GM12873 (cell line): ENCODE measurements at regions not wholly inside any gene's neighbourhood (a gene's known extent, or its start where the extent isn't known, plus 50 kb on each side); places are given as distances from the start of the nearest gene placed in this dataset.

Experiments used
- CTCF ChIP-seq: IDR thresholded peaks from 2 replicates; pipeline ENCODE4 v1.5.1; 2012; ENCODE audit warnings: low read depth, mild to moderate bottlenecking, moderate library complexity, low read length, control low read depth; ENCODE audit not compliant: insufficient read depth; ENCODE audit errors: missing control alignments

- TF ChIP-seq CTCF, result no peak
Observed at GRCh38 chr18:73577365-73577764, 570.3 kb downstream of the FBXO15 start.

GRCh38 chr18:73563901-73564472 lies 583.6 kb downstream of the FBXO15 start:
- no peak for TF ChIP-seq CTCF

- no peak for TF ChIP-seq CTCF
Observed at GRCh38 chr18:73563345-73563744, 584.3 kb downstream of the FBXO15 start.

GRCh38 chr18:73556904-73557303 lies 590.7 kb downstream of the FBXO15 start:
- TF ChIP-seq CTCF, result no peak

GRCh38 chr18:73552171-73552570 lies 595.5 kb downstream of the FBXO15 start:
- no peak for TF ChIP-seq CTCF

GRCh38 chr18:73551211-73551610 lies 596.4 kb downstream of the FBXO15 start:
- TF ChIP-seq CTCF, result no peak

- no peak for TF ChIP-seq CTCF
Observed at GRCh38 chr18:73549236-73549635, 598.4 kb downstream of the FBXO15 start.
